Activated effector memory CD4-positive, alpha-beta T cell treated with anti-CD3 and anti-CD28 coated beads, Interleukin-2, amount 50 U/mL, for 16 hours (primary cell): ENCODE measurements at regions not wholly inside any gene's neighbourhood (a gene's known extent, or its start where the extent isn't known, plus 50 kb on each side); places are given as distances from the start of the nearest gene placed in this dataset.

ENCODE experiments used
- DNase-seq: peaks from one replicate; pipeline ENCODE4 v3.0.0-alpha.2; 2020

DNA sequence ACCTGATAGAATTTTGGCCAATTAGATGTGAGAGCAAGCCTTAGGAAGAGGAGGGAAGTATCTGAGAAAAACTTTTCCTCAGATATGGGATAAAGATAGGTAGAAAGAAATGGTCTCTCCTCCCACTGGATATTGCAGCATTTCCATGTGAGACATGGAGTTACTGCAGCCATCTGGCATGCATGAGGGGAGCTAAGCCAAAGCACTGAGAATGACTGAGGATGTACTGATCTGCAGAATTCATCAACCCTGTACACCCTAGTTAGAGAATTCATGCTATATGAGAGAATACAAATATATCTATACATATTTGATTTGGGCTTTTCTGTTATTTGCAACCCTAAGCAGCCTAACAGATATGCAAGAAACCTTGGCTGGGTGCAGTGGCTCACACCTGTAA is 52.5 kb upstream of the RPL34 start:
- no peak for DNase-seq

- DNase-seq, result no peak
Observed at GRCh38 chr4:108561116-108561515, 59.3 kb upstream of the RPL34 start.

- no peak for DNase-seq
Observed at GRCh38 chr4:108560616-108561015, 59.8 kb upstream of the RPL34 start.

DNA sequence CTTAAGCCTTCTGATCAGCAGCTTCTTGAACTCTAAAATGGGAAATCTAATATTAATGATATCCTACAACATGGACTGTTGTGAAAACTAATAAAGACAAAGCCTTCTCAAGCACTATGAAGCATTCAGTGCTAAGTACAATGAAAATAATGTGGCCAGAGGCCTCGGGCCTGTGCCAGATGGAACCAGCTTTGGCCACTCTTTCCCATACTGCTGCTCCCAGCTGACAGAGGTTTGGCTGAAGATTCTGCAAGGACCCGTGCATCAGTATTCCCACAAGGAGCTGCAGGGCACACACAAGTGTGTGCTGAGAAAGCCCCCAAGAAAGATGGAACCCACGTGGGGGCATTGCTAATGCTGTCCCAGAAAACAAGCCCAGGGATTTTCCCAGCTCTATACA is 60.5 kb upstream of the RPL34 start:
- DNase-seq, result no peak

DNA sequence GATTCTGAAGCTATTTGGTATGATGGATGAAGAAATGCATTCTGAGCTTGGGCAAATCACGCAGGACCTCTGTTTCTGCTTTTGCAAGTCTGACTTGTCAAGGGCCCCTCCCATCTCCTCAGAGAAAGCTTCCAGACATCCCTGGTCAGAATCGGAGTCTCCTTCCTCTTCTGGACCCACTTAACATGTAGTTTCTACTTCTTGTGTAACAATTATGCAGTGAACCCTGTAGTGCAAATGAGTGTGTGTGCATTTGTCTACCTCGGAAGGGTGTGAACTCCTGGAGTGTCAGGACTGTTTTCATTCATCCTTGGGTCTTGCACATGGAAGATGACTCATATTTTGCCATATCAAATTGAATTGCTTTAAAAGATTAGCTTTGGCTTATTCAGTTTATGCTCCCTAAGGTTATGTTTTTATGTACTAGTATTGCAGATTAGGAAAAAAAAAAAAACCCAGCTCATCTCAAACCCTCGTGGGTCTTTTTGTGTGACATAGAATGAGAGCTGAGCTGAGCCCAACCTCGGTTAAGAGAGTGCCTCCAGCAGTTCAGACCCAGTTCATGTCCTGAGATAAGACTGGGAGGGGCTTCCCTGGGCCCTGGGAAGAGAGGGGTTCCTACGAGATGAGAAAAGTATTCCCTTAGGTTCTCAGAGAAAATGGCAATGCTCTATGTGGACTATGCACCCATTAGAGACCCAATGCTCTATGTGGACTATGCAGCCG is 61.1 kb upstream of the RPL34 start:
- no peak for DNase-seq

DNA sequence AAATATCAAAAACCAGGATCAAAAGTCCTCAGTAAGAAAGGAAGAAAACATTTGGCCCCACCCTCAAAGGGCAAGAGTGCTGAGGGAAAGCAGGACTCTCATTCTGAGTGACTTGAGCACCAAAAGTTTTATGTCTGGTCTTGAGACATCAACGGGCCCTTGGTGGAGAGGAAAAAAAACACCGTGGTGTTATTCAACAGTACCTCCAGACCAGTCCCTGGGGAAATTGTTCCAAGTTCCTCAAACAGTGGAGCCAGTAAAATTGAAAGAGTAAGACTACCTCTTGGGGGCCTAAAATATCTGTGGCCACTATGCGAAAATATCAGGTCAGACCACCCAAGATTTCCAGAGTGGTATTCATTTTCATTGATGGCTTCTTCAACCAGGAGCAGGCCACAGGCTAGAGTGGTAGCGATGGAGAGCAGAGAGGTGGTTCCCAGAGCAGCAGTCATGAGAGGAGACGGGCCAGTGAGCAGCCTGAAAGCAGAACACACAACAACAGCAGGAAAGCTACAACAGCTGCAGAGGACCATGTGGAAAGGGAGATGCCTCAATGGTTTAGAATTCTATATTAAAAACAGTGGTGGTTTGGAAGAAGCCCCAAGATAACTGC is 63.7 kb upstream of the RPL34 start:
- DNase-seq, result no peak

- DNase-seq, result no peak
Observed at GRCh38 chr4:108556166-108556565, 64.2 kb upstream of the RPL34 start.

DNA sequence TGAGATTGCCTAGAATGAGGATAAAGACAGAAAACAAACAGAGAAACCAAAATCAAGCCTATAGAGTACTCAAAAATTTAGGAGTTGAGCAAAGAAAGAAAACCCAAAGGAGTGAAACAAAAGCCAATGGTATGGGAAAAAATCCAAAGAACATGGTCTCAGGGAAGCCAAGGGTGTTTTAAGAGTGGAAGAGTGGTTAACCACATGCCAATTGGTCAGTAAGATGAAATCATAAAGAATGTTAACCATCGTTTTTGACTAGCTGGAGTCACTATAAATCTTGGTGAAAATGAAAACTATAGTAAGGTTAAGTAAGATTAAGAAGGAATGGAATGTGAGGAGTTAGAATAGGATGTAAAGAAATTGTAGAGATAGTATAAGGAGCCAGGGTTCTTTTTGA is 64.7 kb upstream of the RPL34 start:
- DNase-seq, result no peak

DNA sequence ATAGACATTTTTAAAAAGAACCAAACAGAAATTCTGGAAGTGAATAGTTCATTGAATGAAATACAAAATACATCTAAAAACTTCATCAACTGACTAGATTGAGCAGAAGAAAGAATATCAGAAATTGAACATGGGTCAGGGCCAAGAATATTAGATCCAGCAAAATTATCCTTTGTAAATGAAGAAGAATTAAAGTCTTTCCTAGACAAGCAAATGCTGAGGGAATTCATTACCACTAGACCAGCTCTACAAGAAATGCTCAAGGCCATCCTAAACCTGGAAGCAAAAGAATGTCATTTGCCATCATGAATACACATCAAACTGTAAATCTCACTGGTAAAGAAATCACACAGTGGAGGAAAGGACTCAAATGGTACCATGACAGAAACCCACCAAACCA is 72.7 kb upstream of the RPL34 start:
- DNase-seq, result no peak

DNA sequence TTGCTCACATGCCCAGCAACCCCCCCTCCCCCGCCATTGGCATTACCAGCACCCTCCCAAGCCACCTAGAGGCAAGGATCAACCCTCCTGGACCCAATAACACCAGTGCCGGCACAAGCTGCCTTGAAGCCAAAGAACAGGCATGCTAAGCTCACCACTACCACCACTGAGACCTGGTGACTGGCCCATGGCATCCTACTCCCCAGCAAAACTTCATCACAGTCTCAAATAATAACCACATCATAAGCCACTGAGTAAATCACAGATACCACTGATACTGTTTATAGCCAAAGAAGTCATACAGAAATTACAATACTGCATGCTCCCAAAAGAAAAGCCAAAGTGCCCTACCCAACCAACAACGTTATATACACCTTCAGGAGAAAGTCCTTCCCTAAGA is 73.6 kb upstream of the RPL34 start:
- DNase-seq, result no peak

DNA sequence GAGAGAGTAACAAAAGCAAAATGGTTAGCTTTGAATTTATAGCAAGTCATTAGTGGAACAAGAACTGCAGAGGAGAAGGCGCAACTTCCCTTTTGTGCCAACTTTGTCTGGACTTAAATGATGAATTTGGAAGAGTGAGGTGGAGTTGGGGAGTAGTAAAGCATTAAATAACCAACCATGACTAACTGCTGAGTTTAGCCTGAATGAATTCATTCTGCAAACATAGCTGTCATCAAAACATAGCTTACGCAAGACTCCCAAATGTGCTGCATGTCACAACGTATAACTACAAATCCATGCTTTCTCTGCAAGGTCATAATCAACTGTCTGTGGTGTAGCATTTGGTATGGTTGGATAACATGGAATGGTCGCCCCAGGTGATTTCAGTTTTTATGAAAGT is 75.9 kb upstream of the RPL34 start:
- no peak for DNase-seq

GRCh38 chr4:108543359-108543968 is 76.9 kb upstream of the RPL34 start:
- DNase-seq, result no peak

DNA sequence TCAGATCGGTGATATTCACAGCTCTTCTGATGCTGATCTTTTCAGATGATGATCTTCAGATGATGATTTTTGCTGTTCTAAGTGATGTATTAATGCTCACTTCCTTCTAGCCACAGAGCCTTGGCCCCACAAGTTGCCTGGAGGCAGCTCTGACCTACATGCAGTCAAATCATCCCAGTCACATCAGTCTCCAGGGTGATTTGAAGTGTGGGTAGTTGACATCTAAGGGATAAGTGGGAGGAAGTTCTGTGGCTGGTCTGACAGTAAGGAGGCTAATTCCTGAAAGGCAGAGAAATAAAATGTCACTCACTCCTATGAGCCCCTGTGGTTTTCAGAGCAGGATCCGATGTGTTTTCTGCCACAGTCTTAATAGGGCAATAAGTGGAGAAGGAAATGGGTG is 79.8 kb upstream of the RPL34 start:
- DNase-seq, result no peak

GRCh38 chr4:108536577-108536976 is 83.8 kb upstream of the RPL34 start:
- no peak for DNase-seq

DNA sequence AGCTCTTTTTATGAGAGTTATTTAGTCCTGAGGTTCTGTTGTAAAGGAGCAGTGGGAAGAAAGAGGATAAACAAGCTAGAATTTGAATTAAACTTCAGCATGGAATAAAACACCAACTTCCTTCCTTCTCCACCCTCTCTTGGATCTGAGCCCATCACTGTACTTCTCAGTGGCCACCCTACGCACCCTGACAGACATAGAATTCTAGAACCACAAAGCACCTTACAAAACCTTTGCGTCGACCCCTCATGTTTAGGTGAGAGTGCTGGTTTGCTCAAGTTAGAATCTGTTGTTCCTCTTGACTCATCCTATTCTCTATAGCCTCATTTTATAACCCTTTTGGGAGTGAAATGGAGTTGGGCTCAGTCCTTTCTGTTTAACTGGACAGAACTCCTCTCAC is 84.6 kb upstream of the RPL34 start:
- DNase-seq, result no peak

- DNase-seq, result no peak
Observed at GRCh38 chr4:108533876-108534275, 86.5 kb upstream of the RPL34 start.

DNA sequence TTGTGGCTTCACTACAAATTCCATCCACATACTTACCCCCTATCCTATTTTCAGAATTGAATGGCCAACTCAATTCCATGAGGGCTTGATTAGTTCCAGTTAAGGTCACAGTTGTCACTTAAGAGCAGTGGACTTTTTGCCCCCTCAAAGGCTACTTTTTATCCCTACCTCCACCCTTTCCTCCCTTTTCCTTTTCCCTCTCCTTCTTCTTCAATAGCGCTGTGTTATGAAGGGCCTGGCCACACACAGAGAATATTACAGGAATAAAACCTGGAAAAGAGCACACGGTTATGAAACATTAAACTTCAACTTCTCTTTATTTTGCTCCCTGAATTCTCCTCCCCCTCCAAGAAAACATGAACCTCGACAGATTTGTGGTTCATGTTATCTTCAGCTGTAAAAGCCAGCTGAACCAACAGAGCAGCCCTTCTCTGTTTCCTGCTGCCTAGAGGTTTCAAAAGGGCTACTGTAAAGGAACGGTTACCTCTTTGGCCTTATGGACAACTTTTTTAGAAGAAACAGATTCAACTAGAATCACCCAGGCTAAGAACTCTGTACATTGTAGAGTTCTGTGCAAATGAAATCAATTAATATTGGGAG is 87.0 kb upstream of the RPL34 start:
- DNase-seq, result no peak

- DNase-seq, result no peak
Observed at GRCh38 chr4:108532738-108533137, 87.6 kb upstream of the RPL34 start.

DNA sequence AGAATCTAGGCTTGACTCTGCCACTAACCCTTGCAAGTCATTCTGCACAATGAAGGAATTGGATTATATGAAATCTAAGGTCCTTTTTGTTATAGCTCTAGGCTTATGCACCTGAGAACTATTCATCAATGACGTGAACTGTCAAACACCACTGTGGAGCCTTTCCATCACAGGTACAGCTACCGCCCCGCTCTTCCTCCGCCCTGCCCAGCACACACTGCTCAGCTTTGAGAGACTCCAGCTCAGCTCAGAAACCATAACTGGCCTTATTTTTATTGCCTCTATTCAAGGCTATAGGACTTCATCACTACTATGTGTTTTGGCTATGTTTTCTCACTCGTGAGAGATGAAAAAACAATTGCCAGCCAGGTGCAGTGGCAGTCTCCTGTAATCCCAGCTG is 88.2 kb upstream of the RPL34 start:
- DNase-seq, result no peak

DNA sequence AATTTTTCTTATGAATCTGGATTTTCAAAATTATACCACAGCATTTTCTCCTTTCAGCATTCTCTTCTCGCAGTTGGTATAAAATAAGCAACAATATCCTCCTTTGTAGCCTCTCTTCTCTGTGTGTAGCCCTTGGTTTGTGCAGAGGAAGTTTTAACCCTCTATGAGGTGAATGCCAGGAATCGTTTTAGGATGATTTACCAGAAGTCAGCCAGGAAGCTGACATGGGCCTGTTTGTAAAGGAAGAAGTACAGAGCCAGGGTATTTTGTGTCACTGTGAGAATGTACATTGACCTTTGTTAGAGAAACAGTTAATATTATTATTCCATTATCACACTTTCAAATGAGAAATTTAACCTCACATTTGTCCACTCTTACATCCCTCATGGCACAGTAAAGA is 88.9 kb upstream of the RPL34 start:
- no peak for DNase-seq

- no peak for DNase-seq
Observed at GRCh38 chr4:108529984-108530905, 90.1 kb upstream of the RPL34 start.

- DNase-seq, result no peak
Observed at GRCh38 chr4:108529102-108529501, 91.3 kb upstream of the RPL34 start.

DNA sequence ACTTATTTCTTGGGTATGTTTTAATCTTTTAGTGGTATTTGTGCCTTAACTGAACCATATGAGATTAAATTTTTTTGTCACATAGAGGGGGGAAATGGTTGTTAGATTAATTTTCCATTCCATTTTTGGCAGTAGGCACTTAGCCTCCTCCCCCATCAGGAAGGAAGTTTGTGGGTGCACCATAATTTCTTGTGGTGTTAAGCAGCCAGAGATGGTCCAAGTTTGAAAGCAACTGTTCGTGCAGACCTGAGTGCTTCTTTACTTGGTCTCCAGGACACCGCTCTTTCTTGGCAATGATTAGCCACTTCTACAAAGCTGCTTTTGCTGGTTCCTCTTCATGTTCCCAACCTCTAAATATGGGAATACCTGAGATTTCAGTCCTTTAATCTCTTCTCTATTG is 92.7 kb upstream of the RPL34 start:
- DNase-seq, result no peak
